SU-DHL-6 (cell line): ENCODE measurements at regions not wholly inside any gene's neighbourhood (a gene's known extent, or its start where the extent isn't known, plus 50 kb on each side); places are given as distances from the start of the nearest gene placed in this dataset.

ENCODE experiments used
- H2AFZ ChIP-seq: fragments of 200-600 bp; sonication (generic); 2 replicates; pipeline ENCODE4 v1.6.1; 2014; ENCODE audit warnings: low read depth, mild to moderate bottlenecking, moderate library complexity, mixed read lengths, antibody characterized with exemption, low read length; ENCODE audit not compliant: severe bottlenecking
- H3F3A ChIP-seq: fragments of 200-600 bp; shearing (Covaris generic); 2 replicates; pipeline ENCODE4 v1.6.0; 2016; ENCODE audit warnings: antibody characterized with exemption, mild to moderate bottlenecking; ENCODE audit not compliant: insufficient read depth
- H3K27ac ChIP-seq: fragments of 200-600 bp; sonication (generic); 2 replicates; pipeline ENCODE4 v1.5.1; 2016; ENCODE audit warnings: low read depth, mild to moderate bottlenecking, low read length, moderate library complexity, mixed read lengths
- H3K27me3 ChIP-seq: fragments of 200-600 bp; sonication (generic), shearing (Covaris generic); 2 replicates; pipeline ENCODE4 v1.6.0; 2014; ENCODE audit warnings: mild to moderate bottlenecking, low read length
- H3K36me3 ChIP-seq: fragments of 200-600 bp; sonication (generic); 2 replicates; pipeline ENCODE4 v1.6.1; 2014; ENCODE audit warnings: mild to moderate bottlenecking, low read length, mixed read lengths
- H3K4me2 ChIP-seq: fragments of 300-600, 200-600 bp; shearing (Covaris generic), sonication (generic); 2 replicates; pipeline ENCODE4 v1.6.0; 2014; ENCODE audit warnings: low read length, low read depth, mild to moderate bottlenecking; ENCODE audit not compliant: poor library complexity, severe bottlenecking
- H3K4me3 ChIP-seq: fragments of 200-600 bp; sonication (generic); 2 replicates; pipeline ENCODE4 v1.5.1; 2014; ENCODE audit warnings: antibody characterized with exemption, low read length, mild to moderate bottlenecking, mixed read lengths; ENCODE audit not compliant: insufficient read depth, poor library complexity, severe bottlenecking
- H3K79me2 ChIP-seq: fragments of 200-600 bp; sonication (generic); 2 replicates; pipeline ENCODE4 v1.6.1; 2014; ENCODE audit warnings: mild to moderate bottlenecking, low read length, moderate library complexity; ENCODE audit not compliant: insufficient read depth
- H3K9ac ChIP-seq: fragments of 200-600 bp; sonication (generic); 2 replicates; pipeline ENCODE4 v1.7.0; 2014; ENCODE audit warnings: mild to moderate bottlenecking, low read length
- H3K9me2 ChIP-seq: fragments of 200-600 bp; sonication (generic); replicated peaks from 2 replicates; pipeline ENCODE4 v1.6.1; 2014; ENCODE audit warnings: low read length; ENCODE audit not compliant: insufficient read depth
- H3K9me3 ChIP-seq: fragments of 200-600 bp; sonication (generic); 2 replicates; pipeline ENCODE4 v1.6.1; 2014; ENCODE audit warnings: low read length, mixed read lengths; ENCODE audit not compliant: insufficient read depth
- H4K20me1 ChIP-seq: fragments of 200-600 bp; sonication (generic); 2 replicates; pipeline ENCODE4 v1.6.1; 2014; ENCODE audit warnings: low read depth, mild to moderate bottlenecking, antibody characterized with exemption, low read length, moderate library complexity, mixed read lengths
- EZH2phosphoT487 ChIP-seq: fragments of 200-600 bp; sonication (generic), shearing (Covaris generic); conservative IDR thresholded peaks from 2 replicates; pipeline ENCODE4 v1.6.1; 2018; ENCODE audit warnings: mild to moderate bottlenecking, antibody characterized with exemption, low read length, moderate library complexity, mixed read lengths
- TF ChIP-seq, protein P1 (sequence below): fragments of 200-600 bp; sonication (generic); IDR thresholded peaks from one replicate; pipeline ENCODE4 v1.5.1; 2017; ENCODE audit warnings: antibody characterized with exemption, mild to moderate bottlenecking, low read length, moderate library complexity; ENCODE audit not compliant: insufficient read depth, poor library complexity, severe bottlenecking

- no peak overlapping the region for H3K4me2 ChIP-seq
- no peaks in the 10 kb centered on the region for H3K9me3 ChIP-seq
- H3K27me3 ChIP-seq, result peaks cover 4% of the 10 kb centered on the region; the same call in 1 of the 2 replicates
- no peak overlapping the region for H3K4me3 ChIP-seq
- no peaks in the 10 kb centered on the region for H3K9me2 ChIP-seq
- H3K9ac ChIP-seq, result no peak overlapping the region
- no peaks in the 10 kb centered on the region for H4K20me1 ChIP-seq
- H3F3A ChIP-seq, result no peaks in the 10 kb centered on the region
- H3K27ac ChIP-seq, result no peak overlapping the region
- H2AFZ ChIP-seq, result no peak overlapping the region
- H3K79me2 ChIP-seq, result no peaks in the 10 kb centered on the region
- TF ChIP-seq, protein P1, sequence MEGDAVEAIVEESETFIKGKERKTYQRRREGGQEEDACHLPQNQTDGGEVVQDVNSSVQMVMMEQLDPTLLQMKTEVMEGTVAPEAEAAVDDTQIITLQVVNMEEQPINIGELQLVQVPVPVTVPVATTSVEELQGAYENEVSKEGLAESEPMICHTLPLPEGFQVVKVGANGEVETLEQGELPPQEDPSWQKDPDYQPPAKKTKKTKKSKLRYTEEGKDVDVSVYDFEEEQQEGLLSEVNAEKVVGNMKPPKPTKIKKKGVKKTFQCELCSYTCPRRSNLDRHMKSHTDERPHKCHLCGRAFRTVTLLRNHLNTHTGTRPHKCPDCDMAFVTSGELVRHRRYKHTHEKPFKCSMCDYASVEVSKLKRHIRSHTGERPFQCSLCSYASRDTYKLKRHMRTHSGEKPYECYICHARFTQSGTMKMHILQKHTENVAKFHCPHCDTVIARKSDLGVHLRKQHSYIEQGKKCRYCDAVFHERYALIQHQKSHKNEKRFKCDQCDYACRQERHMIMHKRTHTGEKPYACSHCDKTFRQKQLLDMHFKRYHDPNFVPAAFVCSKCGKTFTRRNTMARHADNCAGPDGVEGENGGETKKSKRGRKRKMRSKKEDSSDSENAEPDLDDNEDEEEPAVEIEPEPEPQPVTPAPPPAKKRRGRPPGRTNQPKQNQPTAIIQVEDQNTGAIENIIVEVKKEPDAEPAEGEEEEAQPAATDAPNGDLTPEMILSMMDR, result no peak
- TF ChIP-seq EZH2phosphoT487, result no peak
- no peaks in the 10 kb centered on the region for H3K36me3 ChIP-seq
Observed at GRCh38 chr7:95672434-95672833, 76.1 kb upstream of the PDK4 start.

DNA sequence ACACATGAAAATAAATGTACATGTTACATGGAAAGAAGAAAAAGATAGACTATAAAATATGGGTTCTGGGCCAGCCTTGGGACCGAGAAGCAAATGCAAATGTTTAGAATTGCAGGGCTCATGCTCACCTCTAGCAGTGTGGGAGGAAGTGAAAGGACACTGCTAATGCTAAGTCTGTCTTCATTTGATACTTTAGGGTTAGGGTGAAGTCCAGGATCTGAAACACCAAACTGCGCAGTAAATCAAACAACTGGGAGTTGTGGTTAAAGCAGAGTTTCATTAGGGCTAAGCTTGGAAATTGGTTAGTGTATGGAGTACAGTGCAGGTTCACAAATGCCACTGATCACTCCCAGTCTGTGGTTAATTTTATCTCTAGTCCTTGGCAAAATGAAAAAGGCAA, 73.2 kb upstream of the PDK4 start:
- Histone ChIP-seq H3K27me3 (peaks cover 4% of the 10 kb centered on the region; the same call in 1 of the 2 replicates), H3K9me3 (no peaks in the 10 kb centered on the region), H2AFZ (no peak overlapping the region), H3K79me2 (no peaks in the 10 kb centered on the region), H3K9me2 (no peaks in the 10 kb centered on the region), H3K27ac (no peak overlapping the region), H3K36me3 (no peaks in the 10 kb centered on the region), H3F3A (no peaks in the 10 kb centered on the region), H4K20me1 (no peaks in the 10 kb centered on the region), H3K9ac (no peak overlapping the region), H3K4me3 (no peak overlapping the region), H3K4me2 (no peak overlapping the region)
- TF ChIP-seq EZH2phosphoT487, result no peak
- TF ChIP-seq, protein P1, result no peak

DNA sequence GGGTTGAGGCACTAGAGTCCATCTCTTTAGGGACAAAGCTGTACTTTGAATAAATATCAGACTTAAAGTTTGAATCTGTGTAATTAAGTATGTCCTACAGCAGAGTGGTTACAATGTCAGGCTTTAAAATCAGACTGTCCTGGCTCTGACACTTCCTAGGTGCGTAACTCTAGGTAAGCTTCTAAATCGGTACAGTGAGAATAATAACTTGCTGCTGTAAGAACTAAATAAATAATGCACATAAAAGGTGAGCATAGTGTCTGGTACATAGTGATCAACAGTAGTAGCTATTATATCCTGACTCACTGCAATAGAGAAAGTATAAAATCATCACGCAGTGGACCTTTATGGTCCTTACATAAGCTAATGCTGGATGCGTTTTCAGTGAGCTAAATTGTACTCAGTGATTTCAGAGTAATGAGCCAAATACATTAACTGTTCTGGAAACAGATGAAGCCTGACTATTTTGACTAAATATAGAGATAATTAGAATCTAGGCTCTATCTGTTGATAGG, 72.2 kb upstream of the PDK4 start:
- no peaks in the 10 kb centered on the region for H4K20me1 ChIP-seq
- H3K27ac ChIP-seq, result no peak overlapping the region
- H3K4me2 ChIP-seq, result no peak overlapping the region
- H2AFZ ChIP-seq, result no peak overlapping the region
- no peaks in the 10 kb centered on the region for H3K36me3 ChIP-seq
- H3K79me2 ChIP-seq, result no peaks in the 10 kb centered on the region
- H3K9ac ChIP-seq, result no peak overlapping the region
- TF ChIP-seq, protein P1, result no peak
- TF ChIP-seq EZH2phosphoT487, result no peak
- H3K9me3 ChIP-seq, result no peaks in the 10 kb centered on the region
- no peaks in the 10 kb centered on the region for H3F3A ChIP-seq
- H3K27me3 ChIP-seq, result peaks cover 4% of the 10 kb centered on the region; the same call in 1 of the 2 replicates
- no peaks in the 10 kb centered on the region for H3K9me2 ChIP-seq
- no peak overlapping the region for H3K4me3 ChIP-seq
